Glutamatergic neuron (in vitro differentiated cells): ENCODE measurements at regions not wholly inside any gene's neighbourhood (a gene's known extent, or its start where the extent isn't known, plus 50 kb on each side); places are given as distances from the start of the nearest gene placed in this dataset.

Experiments
- DNase-seq: peaks from one replicate; pipeline ENCODE4 v3.0.0; 2022
- H3K27ac Mint-ChIP-seq: one replicate; pipeline ENCODE4 v1.8.0; 2020; ENCODE audit warnings: mild to moderate bottlenecking, mixed read lengths, inconsistent platforms; ENCODE audit not compliant: unreplicated experiment
- H3K27me3 Mint-ChIP-seq: one replicate; pipeline ENCODE4 v1.8.0; 2020; ENCODE audit warnings: mild to moderate bottlenecking, moderate library complexity, mixed read lengths, inconsistent platforms; ENCODE audit not compliant: unreplicated experiment
- H3K36me3 Mint-ChIP-seq: one replicate; pipeline ENCODE4 v1.8.0; 2020; ENCODE audit warnings: mild to moderate bottlenecking, mixed read lengths, inconsistent platforms; ENCODE audit not compliant: unreplicated experiment
- H3K4me1 Mint-ChIP-seq: one replicate; pipeline ENCODE4 v1.8.0; 2020; ENCODE audit warnings: mild to moderate bottlenecking, low read depth, mixed read lengths, inconsistent platforms; ENCODE audit not compliant: unreplicated experiment
- H3K4me3 Mint-ChIP-seq: one replicate; pipeline ENCODE4 v1.8.0; 2020; ENCODE audit warnings: mild to moderate bottlenecking, mixed read lengths, inconsistent platforms; ENCODE audit not compliant: unreplicated experiment
- H3K9me3 Mint-ChIP-seq: one replicate; pipeline ENCODE4 v1.8.0; 2020; ENCODE audit warnings: mild to moderate bottlenecking, moderate library complexity, mixed read lengths, inconsistent platforms; ENCODE audit not compliant: unreplicated experiment
- TF ChIP-seq, protein P1 (sequence below): fragments of 200-600 bp; sonication (generic); IDR thresholded peaks from one replicate; pipeline ENCODE4 v1.5.0; 2021; ENCODE audit not compliant: partially characterized antibody, unreplicated experiment

DNA sequence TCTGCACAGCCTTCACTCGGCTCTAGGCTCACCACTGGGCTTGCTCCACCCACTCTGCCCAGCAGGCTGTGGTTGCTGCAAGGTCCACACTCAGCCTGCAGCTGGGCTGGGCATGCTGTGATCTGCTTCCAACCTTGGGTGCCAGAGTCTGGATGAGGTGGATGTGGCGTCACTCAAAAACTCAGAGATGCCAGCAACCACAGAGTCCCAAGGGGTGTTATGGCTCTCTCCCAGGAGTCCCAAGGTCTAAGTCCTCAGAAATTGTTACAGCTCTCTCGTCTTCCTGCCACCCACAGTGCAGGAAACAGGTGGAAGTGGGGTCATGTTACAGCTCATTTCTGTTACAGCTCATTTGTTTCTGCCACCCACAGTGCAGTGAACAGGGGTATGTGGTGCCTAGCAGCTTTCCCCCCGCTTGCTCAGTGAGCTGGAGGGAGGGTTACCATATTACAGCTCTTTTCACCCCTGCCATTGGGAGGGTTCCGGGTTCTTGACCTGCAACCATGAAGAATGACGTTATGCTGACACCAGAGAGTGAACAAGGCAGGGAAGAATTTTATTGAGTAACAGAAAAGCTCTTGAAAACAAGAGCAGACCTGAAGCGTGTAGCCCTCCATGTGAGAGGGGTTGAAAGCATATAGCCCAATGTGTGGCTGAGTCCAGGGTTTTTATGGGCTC lies 893.9 kb downstream of the PCDH7 start:
- Mint-ChIP-seq H3K9me3 (no peaks in the 10 kb centered on the region), H3K4me1 (no peaks in the 10 kb centered on the region), H3K36me3 (no peaks in the 10 kb centered on the region), H3K27me3 (no peaks in the 10 kb centered on the region), H3K27ac (no peak overlapping the region), H3K4me3 (no peak overlapping the region)
- no peak for DNase-seq
- TF ChIP-seq, protein P1, sequence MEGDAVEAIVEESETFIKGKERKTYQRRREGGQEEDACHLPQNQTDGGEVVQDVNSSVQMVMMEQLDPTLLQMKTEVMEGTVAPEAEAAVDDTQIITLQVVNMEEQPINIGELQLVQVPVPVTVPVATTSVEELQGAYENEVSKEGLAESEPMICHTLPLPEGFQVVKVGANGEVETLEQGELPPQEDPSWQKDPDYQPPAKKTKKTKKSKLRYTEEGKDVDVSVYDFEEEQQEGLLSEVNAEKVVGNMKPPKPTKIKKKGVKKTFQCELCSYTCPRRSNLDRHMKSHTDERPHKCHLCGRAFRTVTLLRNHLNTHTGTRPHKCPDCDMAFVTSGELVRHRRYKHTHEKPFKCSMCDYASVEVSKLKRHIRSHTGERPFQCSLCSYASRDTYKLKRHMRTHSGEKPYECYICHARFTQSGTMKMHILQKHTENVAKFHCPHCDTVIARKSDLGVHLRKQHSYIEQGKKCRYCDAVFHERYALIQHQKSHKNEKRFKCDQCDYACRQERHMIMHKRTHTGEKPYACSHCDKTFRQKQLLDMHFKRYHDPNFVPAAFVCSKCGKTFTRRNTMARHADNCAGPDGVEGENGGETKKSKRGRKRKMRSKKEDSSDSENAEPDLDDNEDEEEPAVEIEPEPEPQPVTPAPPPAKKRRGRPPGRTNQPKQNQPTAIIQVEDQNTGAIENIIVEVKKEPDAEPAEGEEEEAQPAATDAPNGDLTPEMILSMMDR = no peak

DNA sequence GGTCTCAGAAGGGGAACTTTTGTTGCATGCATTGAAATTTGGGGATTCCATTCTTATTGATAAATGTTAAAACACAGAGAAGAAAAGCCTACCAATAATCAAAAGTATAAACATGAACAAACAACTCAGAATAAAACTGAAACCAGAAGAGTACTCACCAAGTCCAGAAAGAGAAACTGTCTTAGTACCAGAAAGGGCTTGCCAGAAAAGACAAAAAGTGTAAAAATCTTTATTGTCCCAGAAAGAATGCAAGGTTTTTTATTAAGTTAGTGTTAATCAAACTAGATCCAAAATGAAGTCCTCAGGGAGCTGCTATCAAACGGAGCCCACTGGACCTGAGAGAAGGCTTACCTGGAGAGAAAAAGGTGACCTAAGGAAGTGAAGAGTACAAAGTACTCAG lies 897.5 kb downstream of the PCDH7 start:
- DNase-seq = no peak
- no peaks in the 10 kb centered on the region for H3K36me3 Mint-ChIP-seq

DNA sequence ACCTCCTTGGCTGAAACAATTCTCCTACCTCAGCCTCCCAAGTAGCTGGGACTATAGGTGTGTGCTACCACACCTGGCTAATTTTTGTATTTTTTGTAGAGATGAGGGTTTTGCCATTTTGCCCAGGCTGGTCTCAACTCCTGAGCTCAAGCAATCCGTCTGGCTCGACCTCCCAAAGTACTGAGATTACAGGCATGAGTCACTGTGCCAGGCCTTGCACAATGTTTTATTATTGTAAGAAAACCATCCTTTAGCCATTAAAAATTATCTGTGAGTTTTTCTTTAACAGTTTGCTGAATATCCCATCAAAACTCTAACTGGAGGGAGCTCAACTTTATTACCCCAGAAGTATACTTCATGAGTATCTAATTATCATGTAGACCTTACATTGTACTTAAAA lies 900.3 kb downstream of the PCDH7 start:
- Mint-ChIP-seq H3K36me3 (no peaks in the 10 kb centered on the region), H3K27ac (no peak overlapping the region), H3K9me3 (no peaks in the 10 kb centered on the region), H3K4me1 (no peaks in the 10 kb centered on the region), H3K4me3 (no peak overlapping the region), H3K27me3 (peaks cover 2% of the 10 kb centered on the region)
- DNase-seq = no peak
- TF ChIP-seq, protein P1 = no peak

More for the DNA sequence above, 897.5 kb downstream of the PCDH7 start:
- H3K4me1 Mint-ChIP-seq = no peaks in the 10 kb centered on the region
- peaks cover 2% of the 10 kb centered on the region for H3K27me3 Mint-ChIP-seq
- TF ChIP-seq, protein P1 = no peak
- H3K4me3 Mint-ChIP-seq = no peak overlapping the region
- H3K9me3 Mint-ChIP-seq = no peaks in the 10 kb centered on the region
- no peak overlapping the region for H3K27ac Mint-ChIP-seq

DNA sequence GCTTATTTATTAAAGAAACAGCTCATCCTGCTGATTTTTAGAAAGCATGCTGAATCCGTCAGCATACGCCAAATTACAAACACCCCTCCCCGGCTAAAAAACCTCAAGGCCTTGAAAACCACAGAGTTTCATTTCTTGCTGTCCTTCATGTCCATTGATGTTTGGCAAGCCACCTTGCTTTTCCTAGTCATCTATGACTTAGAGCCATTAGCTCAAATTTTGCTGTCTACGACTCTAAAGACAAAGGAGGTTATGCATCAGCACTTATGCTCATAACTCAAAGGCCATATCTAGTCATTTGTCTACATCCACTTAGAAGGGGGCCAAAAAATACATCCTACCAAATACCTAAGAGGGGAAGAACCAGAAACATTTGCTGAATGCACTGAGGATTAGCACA lies 925.1 kb downstream of the PCDH7 start:
- no peaks in the 10 kb centered on the region for H3K27me3 Mint-ChIP-seq
- no peaks in the 10 kb centered on the region for H3K9me3 Mint-ChIP-seq
- no peak overlapping the region for H3K27ac Mint-ChIP-seq
- no peak overlapping the region for H3K4me3 Mint-ChIP-seq
- H3K36me3 Mint-ChIP-seq = no peaks in the 10 kb centered on the region
- no peak for DNase-seq
- peaks cover 6% of the 10 kb centered on the region for H3K4me1 Mint-ChIP-seq
- TF ChIP-seq, protein P1 = no peak

DNA sequence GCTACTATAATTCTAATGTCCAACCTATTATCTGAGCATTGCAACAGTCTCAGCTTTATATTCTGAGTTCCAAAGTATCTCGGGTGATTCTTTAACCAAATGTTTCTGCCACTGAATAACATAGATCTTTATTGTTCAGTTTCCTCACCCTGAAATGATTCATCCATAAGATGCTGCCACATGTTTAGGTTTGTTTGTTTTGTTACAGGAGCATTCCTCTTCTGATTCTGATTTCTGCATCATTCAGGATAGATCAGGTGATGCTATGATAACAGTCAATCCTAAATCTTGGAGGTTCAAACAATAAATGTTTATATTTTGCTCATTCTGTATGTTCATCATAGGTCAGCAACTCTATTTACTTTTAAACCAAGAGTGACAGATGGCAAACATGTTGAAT lies 927.6 kb downstream of the PCDH7 start:
- H3K4me3 Mint-ChIP-seq = no peak overlapping the region
- H3K36me3 Mint-ChIP-seq = no peaks in the 10 kb centered on the region
- no peak overlapping the region for H3K27ac Mint-ChIP-seq
- TF ChIP-seq, protein P1 = no peak
- H3K4me1 Mint-ChIP-seq = peaks cover 6% of the 10 kb centered on the region
- H3K27me3 Mint-ChIP-seq = no peaks in the 10 kb centered on the region
- no peaks in the 10 kb centered on the region for H3K9me3 Mint-ChIP-seq
- DNase-seq = no peak
